ENCODE measurements at regions not wholly inside any gene's neighbourhood (a gene's known extent, or its start where the extent isn't known, plus 50 kb on each side); places are given as distances from the start of the nearest gene placed in this dataset.

GRCh38 chr15:75126864-75127580, 74.7 kb upstream of the C15orf39 start:
- Histone ChIP-seq H3K9me3 (ENCODE audit: low read depth, low read length, poor library complexity, severe bottlenecking) (no peaks in the 10 kb centered on the region), H3K27me3 (replicated peaks; ENCODE audit: insufficient read depth, low read depth, low read length, poor library complexity) (no peaks in the 10 kb centered on the region), H3K4me1 (ENCODE audit: insufficient read depth, low read length, poor library complexity, severe bottlenecking) (no peaks in the 10 kb centered on the region), H3K36me3 (ENCODE audit: insufficient read depth, low read length, poor library complexity, severe bottlenecking) (no peaks in the 10 kb centered on the region), H3K4me3 (ENCODE audit: low read depth, low read length, poor library complexity, severe bottlenecking) (no peak overlapping the region), H3K27ac (ENCODE audit: low read depth, low read length, poor library complexity, severe bottlenecking) (no peak overlapping the region)
- intact Hi-C loops (cut with micrococcal nuclease; ENCODE audit: unreplicated experiment): no loop called here
- ChIA-PET CTCF (no interaction called here), POLR2A (ENCODE audit: low non-redundant PET) (no interaction called here)
- no peak for DNase-seq (ENCODE audit: low spot score)
- BruUV-seq (replicated peaks): no TSS peak
- no peak for TF ChIP-seq CTCF (conservative IDR thresholded peaks at IDR 0.05; ENCODE audit: low read depth, low read length)
- TF ChIP-seq EZH2 (IDR thresholded peaks at IDR 0.05; ENCODE audit: borderline replicate concordance, low read depth, low read length, poor library complexity, severe bottlenecking): no peak

GRCh38 chr15:75129788-75130187, 71.9 kb upstream of the C15orf39 start:
- POLR2A ChIA-PET (ENCODE audit: low non-redundant PET): no interaction called here
- Histone ChIP-seq H3K27ac (ENCODE audit: low read depth, low read length, poor library complexity, severe bottlenecking) (no peak overlapping the region), H3K9me3 (ENCODE audit: low read depth, low read length, poor library complexity, severe bottlenecking) (no peaks in the 10 kb centered on the region), H3K4me3 (ENCODE audit: low read depth, low read length, poor library complexity, severe bottlenecking) (no peak overlapping the region), H3K27me3 (replicated peaks; ENCODE audit: insufficient read depth, low read depth, low read length, poor library complexity) (no peaks in the 10 kb centered on the region), H3K4me1 (ENCODE audit: insufficient read depth, low read length, poor library complexity, severe bottlenecking) (no peaks in the 10 kb centered on the region), H3K36me3 (ENCODE audit: insufficient read depth, low read length, poor library complexity, severe bottlenecking) (no peaks in the 10 kb centered on the region)
- BruUV-seq (replicated peaks): no TSS peak
- intact Hi-C loops (cut with micrococcal nuclease; ENCODE audit: unreplicated experiment): no loop called here
- no peak for DNase-seq (ENCODE audit: low spot score)
- CTCF ChIA-PET: no interaction called here
- TF ChIP-seq CTCF (conservative IDR thresholded peaks at IDR 0.05; ENCODE audit: low read depth, low read length): no peak
- TF ChIP-seq EZH2 (IDR thresholded peaks at IDR 0.05; ENCODE audit: borderline replicate concordance, low read depth, low read length, poor library complexity, severe bottlenecking): no peak

GRCh38 chr15:75131269-75131643, 70.4 kb upstream of the C15orf39 start:
- H3K4me1 ChIP-seq (ENCODE audit: insufficient read depth, low read length, poor library complexity, severe bottlenecking): no peaks in the 10 kb centered on the region
- POLR2A ChIA-PET (ENCODE audit: low non-redundant PET): interaction anchor here (0.6 kb wide), 1 partner anchor 1471 kb away, joined by 9 read pairs; no protein-coding TSS in a partner anchor
- no peaks in the 10 kb centered on the region for H3K36me3 ChIP-seq (ENCODE audit: insufficient read depth, low read length, poor library complexity, severe bottlenecking)
- CTCF ChIA-PET: no interaction called here
- no peak overlapping the region for H3K27ac ChIP-seq (ENCODE audit: low read depth, low read length, poor library complexity, severe bottlenecking)
- intact Hi-C loops (cut with micrococcal nuclease; ENCODE audit: unreplicated experiment): no loop called here
- H3K9me3 ChIP-seq (ENCODE audit: low read depth, low read length, poor library complexity, severe bottlenecking): no peaks in the 10 kb centered on the region
- DNase-seq (ENCODE audit: low spot score): no peak
- H3K4me3 ChIP-seq (ENCODE audit: low read depth, low read length, poor library complexity, severe bottlenecking): no peak overlapping the region
- no peaks in the 10 kb centered on the region for H3K27me3 ChIP-seq (replicated peaks; ENCODE audit: insufficient read depth, low read depth, low read length, poor library complexity)
- TF ChIP-seq EZH2 (IDR thresholded peaks at IDR 0.05; ENCODE audit: borderline replicate concordance, low read depth, low read length, poor library complexity, severe bottlenecking) (no peak), CTCF (conservative IDR thresholded peaks at IDR 0.05; ENCODE audit: low read depth, low read length) (no peak)
- BruUV-seq (replicated peaks): no TSS peak

Data from A673 (cell line).